ENCODE measurements at regions not wholly inside any gene's neighbourhood (a gene's known extent, or its start where the extent isn't known, plus 50 kb on each side); places are given as distances from the start of the nearest gene placed in this dataset.
"Not testable (repeated sequence)": the region's sequence is repeated elsewhere in the genome, so short reads cannot be mapped to it uniquely, and the experiment has no call there.

GRCh38 chr9:28121366-28121765 lies 548.1 kb upstream of the C9orf72 start:
- ATAC-seq (ENCODE audit: poor library complexity) (no peak), DNase-seq (no peak)
- intact Hi-C loops (cut with DNase I) = no loop called here

GRCh38 chr9:28124917-28125316 lies 551.6 kb upstream of the C9orf72 start:
- intact Hi-C loops (cut with DNase I) = no loop called here
- ATAC-seq (ENCODE audit: poor library complexity) (no peak), DNase-seq (no peak)

GRCh38 chr9:28127101-28127500 lies 553.8 kb upstream of the C9orf72 start:
- intact Hi-C loops (cut with DNase I) = no loop called here
- DNase-seq = no peak

GRCh38 chr9:28134446-28134976 lies 561.2 kb upstream of the C9orf72 start:
- ATAC-seq (ENCODE audit: poor library complexity) (no peak), DNase-seq (no peak)
- intact Hi-C loops (cut with DNase I) = no loop called here

More at GRCh38 chr9:28127101-28127500, 553.8 kb upstream of the C9orf72 start:
- no peak for ATAC-seq (ENCODE audit: poor library complexity)

- ATAC-seq (ENCODE audit: poor library complexity) = no peak
- intact Hi-C loops (cut with DNase I) = no loop called here
- no peak for DNase-seq
These were observed 562.3 kb upstream of the C9orf72 start for GRCh38 chr9:28135549-28135948.

GRCh38 chr9:28136113-28136512 lies 562.8 kb upstream of the C9orf72 start:
- ATAC-seq (ENCODE audit: poor library complexity) (no peak), DNase-seq (no peak)
- intact Hi-C loops (cut with DNase I) = no loop called here

GRCh38 chr9:28147430-28147829 lies 574.1 kb upstream of the C9orf72 start:
- intact Hi-C loops (cut with DNase I); ATAC-seq (ENCODE audit: poor library complexity); DNase-seq: not testable (repeated sequence)

GRCh38 chr9:28147923-28148597 lies 574.8 kb upstream of the C9orf72 start:
- DNase-seq; ATAC-seq (ENCODE audit: poor library complexity); intact Hi-C loops (cut with DNase I): not testable (repeated sequence)

GRCh38 chr9:28149361-28150050 lies 576.2 kb upstream of the C9orf72 start:
- DNase-seq; ATAC-seq (ENCODE audit: poor library complexity); intact Hi-C loops (cut with DNase I): not testable (repeated sequence)

- ATAC-seq (ENCODE audit: poor library complexity) = no peak
- no peak for DNase-seq
- intact Hi-C loops (cut with DNase I) = no loop called here
These were observed 581.8 kb upstream of the C9orf72 start for GRCh38 chr9:28155067-28155466.

GRCh38 chr9:28155671-28156070 lies 582.4 kb upstream of the C9orf72 start:
- intact Hi-C loops (cut with DNase I) = no loop called here
- ATAC-seq (ENCODE audit: poor library complexity) (no peak), DNase-seq (no peak)

- DNase-seq (no peak), ATAC-seq (ENCODE audit: poor library complexity) (no peak)
- intact Hi-C loops (cut with DNase I) = no loop called here
These were observed 585.2 kb upstream of the C9orf72 start for GRCh38 chr9:28158451-28158850.

GRCh38 chr9:28163619-28164018 lies 590.3 kb upstream of the C9orf72 start:
- no peak for DNase-seq
- ATAC-seq (ENCODE audit: poor library complexity) = no peak
- intact Hi-C loops (cut with DNase I) = no loop called here

- no peak for DNase-seq
- intact Hi-C loops (cut with DNase I) = no loop called here
- no peak for ATAC-seq (ENCODE audit: poor library complexity)
These were observed 592.9 kb upstream of the C9orf72 start for GRCh38 chr9:28166179-28166578.

GRCh38 chr9:28177142-28177541 lies 603.9 kb upstream of the C9orf72 start:
- no peak for ATAC-seq (ENCODE audit: poor library complexity)
- intact Hi-C loops (cut with DNase I) = no loop called here
- DNase-seq = no peak

- DNase-seq = no peak
These were observed 604.6 kb upstream of the C9orf72 start for GRCh38 chr9:28177925-28178324.

GRCh38 chr9:28179893-28180292 lies 606.6 kb upstream of the C9orf72 start:
- intact Hi-C loops (cut with DNase I) = no loop called here
- ATAC-seq (ENCODE audit: poor library complexity) = no peak
- no peak for DNase-seq

More at GRCh38 chr9:28177925-28178324, 604.6 kb upstream of the C9orf72 start:
- no peak for ATAC-seq (ENCODE audit: poor library complexity)
- intact Hi-C loops (cut with DNase I) = no loop called here

GRCh38 chr9:28190981-28191380 lies 617.7 kb upstream of the C9orf72 start:
- no peak for DNase-seq
- intact Hi-C loops (cut with DNase I) = no loop called here
- no peak for ATAC-seq (ENCODE audit: poor library complexity)

- intact Hi-C loops (cut with DNase I) = no loop called here
These were observed 624.4 kb upstream of the C9orf72 start for GRCh38 chr9:28197653-28198052.

GRCh38 chr9:28203036-28203435 lies 629.8 kb upstream of the C9orf72 start:
- intact Hi-C loops (cut with DNase I) = no loop called here
- ATAC-seq (ENCODE audit: poor library complexity) (no peak), DNase-seq (no peak)

More at GRCh38 chr9:28197653-28198052, 624.4 kb upstream of the C9orf72 start:
- DNase-seq (no peak), ATAC-seq (ENCODE audit: poor library complexity) (no peak)

Data from Right ventricle myocardium superior (tissue), 1 donor.